ENCODE measurements at regions not wholly inside any gene's neighbourhood (a gene's known extent, or its start where the extent isn't known, plus 50 kb on each side); places are given as distances from the start of the nearest gene placed in this dataset.

- no peak for TF ChIP-seq POLR2A (IDR thresholded peaks at IDR 0.05)
- TF ChIP-seq, protein P1, sequence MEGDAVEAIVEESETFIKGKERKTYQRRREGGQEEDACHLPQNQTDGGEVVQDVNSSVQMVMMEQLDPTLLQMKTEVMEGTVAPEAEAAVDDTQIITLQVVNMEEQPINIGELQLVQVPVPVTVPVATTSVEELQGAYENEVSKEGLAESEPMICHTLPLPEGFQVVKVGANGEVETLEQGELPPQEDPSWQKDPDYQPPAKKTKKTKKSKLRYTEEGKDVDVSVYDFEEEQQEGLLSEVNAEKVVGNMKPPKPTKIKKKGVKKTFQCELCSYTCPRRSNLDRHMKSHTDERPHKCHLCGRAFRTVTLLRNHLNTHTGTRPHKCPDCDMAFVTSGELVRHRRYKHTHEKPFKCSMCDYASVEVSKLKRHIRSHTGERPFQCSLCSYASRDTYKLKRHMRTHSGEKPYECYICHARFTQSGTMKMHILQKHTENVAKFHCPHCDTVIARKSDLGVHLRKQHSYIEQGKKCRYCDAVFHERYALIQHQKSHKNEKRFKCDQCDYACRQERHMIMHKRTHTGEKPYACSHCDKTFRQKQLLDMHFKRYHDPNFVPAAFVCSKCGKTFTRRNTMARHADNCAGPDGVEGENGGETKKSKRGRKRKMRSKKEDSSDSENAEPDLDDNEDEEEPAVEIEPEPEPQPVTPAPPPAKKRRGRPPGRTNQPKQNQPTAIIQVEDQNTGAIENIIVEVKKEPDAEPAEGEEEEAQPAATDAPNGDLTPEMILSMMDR (IDR thresholded peaks at IDR 0.05): no peak
- no peak for TF ChIP-seq POLR2AphosphoS5 (IDR thresholded peaks at IDR 0.05)
- no peak for TF ChIP-seq EP300 (IDR thresholded peaks at IDR 0.05)
These were observed 494.7 kb upstream of the CHORDC1 start for GRCh38 chr11:90717522-90717921.
